SK-N-MC (cell line): ENCODE measurements at regions not wholly inside any gene's neighbourhood (a gene's known extent, or its start where the extent isn't known, plus 50 kb on each side); places are given as distances from the start of the nearest gene placed in this dataset.

Source experiments
- DNase-seq: peaks from one replicate; pipeline ENCODE4 v3.0.0-alpha.2; 2011; ENCODE audit warnings: low read depth, low spot score
- H3K27ac ChIP-seq: fragments of 200-600 bp; sonication (generic); 2 replicates; pipeline ENCODE4 v1.5.1; 2016; ENCODE audit warnings: mixed run types
- H3K36me3 ChIP-seq: fragments of 200-600 bp; sonication (generic); 2 replicates; pipeline ENCODE4 v1.6.1; 2017; ENCODE audit warnings: antibody characterized with exemption, low read length, mixed read lengths; ENCODE audit not compliant: insufficient read depth
- H3K4me3 ChIP-seq: fragments of 200-600 bp; sonication (generic); 2 replicates; pipeline ENCODE4 v1.5.1; 2016
- H3K9ac ChIP-seq: fragments of 200-600 bp; sonication (generic); 2 replicates; pipeline ENCODE4 v1.8.0; 2017; ENCODE audit warnings: mixed run types, mixed read lengths; ENCODE audit not compliant: insufficient read length
- H3K9me3 ChIP-seq: fragments of 200-600 bp; sonication (generic); 2 replicates; pipeline ENCODE4 v1.6.1; 2017; ENCODE audit warnings: low read depth, mild to moderate bottlenecking, antibody characterized with exemption, low read length, moderate library complexity, mixed read lengths
- EZH2 ChIP-seq: fragments of 200-600 bp; sonication (generic); IDR thresholded peaks from one replicate; pipeline ENCODE4 v1.6.1; 2017; ENCODE audit warnings: antibody characterized with exemption
- FOXP2 ChIP-seq: optimal IDR thresholded peaks from 2 replicates; pipeline ENCODE3; 2011; ENCODE audit warnings: mild to moderate bottlenecking, moderate library complexity; ENCODE audit not compliant: insufficient read depth; ENCODE audit errors: extremely low read length, control extremely low read depth
- POLR2AphosphoS5 ChIP-seq: IDR thresholded peaks from 2 replicates; pipeline ENCODE4 v1.6.1; 2012; ENCODE audit warnings: mild to moderate bottlenecking, low read depth, low read length, borderline replicate concordance

DNA sequence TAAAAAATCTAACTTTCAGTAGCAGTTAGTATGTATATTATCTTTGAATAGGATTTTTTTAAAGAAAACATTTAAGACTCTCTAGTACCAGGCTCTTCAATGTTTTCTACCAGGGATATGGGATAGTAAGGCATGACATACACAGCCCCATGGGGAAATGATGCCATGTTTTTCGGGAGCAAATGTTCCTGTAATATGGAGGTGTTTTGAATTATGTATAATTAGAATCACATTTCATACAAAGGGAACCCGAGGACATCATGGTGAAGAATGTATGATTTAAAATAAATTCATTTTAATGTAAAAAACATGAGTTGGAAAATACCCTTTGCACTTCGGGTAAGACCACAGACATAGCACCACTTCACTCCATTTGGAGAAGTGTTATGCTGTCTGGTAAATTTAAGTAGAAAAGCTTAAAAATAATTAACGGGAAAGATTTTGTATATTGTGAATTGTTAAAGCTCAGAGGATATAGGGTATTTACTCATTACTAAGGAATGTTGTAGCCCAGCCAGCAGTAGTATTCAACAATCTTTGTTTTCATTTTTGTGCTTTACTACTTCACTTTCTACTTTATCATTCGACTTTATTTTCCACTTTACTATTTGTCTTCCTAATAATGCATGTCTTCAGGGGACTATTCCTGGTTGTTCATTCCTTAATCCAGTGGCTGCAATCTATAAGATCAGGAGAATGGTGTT is 2050.7 kb downstream of the ARAP2 start:
- Histone ChIP-seq H3K27ac (no peak overlapping the region), H3K4me3 (no peak overlapping the region), H3K9ac (no peak overlapping the region), H3K9me3 (no peaks in the 10 kb centered on the region), H3K36me3 (no peaks in the 10 kb centered on the region)
- DNase-seq = no peak
- no peak for TF ChIP-seq POLR2AphosphoS5
- TF ChIP-seq FOXP2 = no peak
- no peak for TF ChIP-seq EZH2

DNA sequence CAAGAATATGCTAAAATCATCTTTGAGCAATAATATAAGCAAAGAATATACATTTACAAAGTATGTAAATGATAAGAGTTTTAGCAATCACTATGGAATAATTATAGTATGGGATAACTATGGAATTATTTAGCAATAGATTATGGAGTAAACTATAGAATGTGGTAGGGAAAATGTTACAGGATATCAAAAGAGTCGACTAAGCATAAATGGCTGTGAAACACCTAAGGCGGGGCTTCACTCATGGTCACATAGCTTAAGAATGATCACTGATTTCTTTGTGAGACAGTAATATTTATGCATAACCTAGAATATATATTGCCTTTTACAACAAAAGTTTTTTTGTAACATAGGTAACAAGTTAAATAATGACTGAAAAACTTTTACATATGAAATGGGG is 2049.7 kb downstream of the ARAP2 start:
- Histone ChIP-seq H3K36me3 (no peaks in the 10 kb centered on the region), H3K9ac (no peak overlapping the region), H3K9me3 (no peaks in the 10 kb centered on the region), H3K27ac (no peak overlapping the region), H3K4me3 (no peak overlapping the region)
- DNase-seq = no peak
- no peak for TF ChIP-seq EZH2
- TF ChIP-seq POLR2AphosphoS5 = no peak
- TF ChIP-seq FOXP2 = no peak

- TF ChIP-seq POLR2AphosphoS5 = no peak
- TF ChIP-seq FOXP2 = no peak
- TF ChIP-seq EZH2 = no peak
- no peaks in the 10 kb centered on the region for H3K36me3 ChIP-seq
- no peak overlapping the region for H3K4me3 ChIP-seq
- H3K27ac ChIP-seq = no peak overlapping the region
- no peak for DNase-seq
- no peak overlapping the region for H3K9ac ChIP-seq
- H3K9me3 ChIP-seq = no peaks in the 10 kb centered on the region
These were observed 2047.9 kb downstream of the ARAP2 start for GRCh38 chr4:34196375-34196774.

DNA sequence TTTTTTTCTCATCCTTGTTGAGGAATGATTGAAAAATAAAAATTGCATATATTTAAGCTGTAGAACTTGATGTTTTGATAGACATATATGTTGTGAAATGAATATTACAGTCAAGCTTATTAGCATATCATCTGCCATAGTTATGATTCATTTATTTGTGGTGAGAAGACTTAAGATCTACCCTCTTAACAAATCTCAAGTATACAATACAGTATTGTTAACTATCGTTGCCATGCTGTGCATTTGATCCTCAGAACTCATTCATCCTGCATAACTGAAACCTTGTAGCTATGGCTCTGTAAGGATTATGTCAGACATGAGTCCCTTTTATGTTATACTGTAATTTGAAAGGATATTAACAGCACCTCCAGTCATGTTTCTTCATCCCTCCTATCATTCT is 2045.3 kb downstream of the ARAP2 start:
- Histone ChIP-seq H3K9ac (no peak overlapping the region), H3K27ac (no peak overlapping the region), H3K36me3 (no peaks in the 10 kb centered on the region), H3K9me3 (no peaks in the 10 kb centered on the region), H3K4me3 (no peak overlapping the region)
- TF ChIP-seq POLR2AphosphoS5 = no peak
- no peak for TF ChIP-seq EZH2
- TF ChIP-seq FOXP2 = no peak
- no peak for DNase-seq

DNA sequence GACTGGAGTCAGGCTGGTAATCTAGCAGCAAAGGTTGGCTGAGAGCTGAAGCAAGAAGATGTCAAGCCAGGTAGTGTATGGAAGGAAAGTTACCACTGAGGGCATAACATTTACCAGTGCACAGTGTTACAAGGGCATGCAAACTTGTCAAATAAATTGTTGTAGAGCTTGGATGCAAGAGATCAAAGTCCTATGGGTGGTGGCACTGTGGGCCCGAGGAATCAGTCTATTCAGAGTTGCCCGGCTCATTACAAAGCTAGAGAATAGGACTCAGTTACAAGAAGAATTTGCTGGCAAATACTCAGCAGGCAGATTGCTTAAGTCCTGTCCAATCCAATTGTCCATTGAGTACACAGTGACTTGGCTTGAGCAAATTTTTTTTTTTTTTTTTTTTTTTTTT is 2043.8 kb downstream of the ARAP2 start:
- Histone ChIP-seq H3K27ac (no peak overlapping the region), H3K4me3 (no peak overlapping the region), H3K9ac (no peak overlapping the region), H3K9me3 (no peaks in the 10 kb centered on the region), H3K36me3 (no peaks in the 10 kb centered on the region)
- DNase-seq = no peak
- TF ChIP-seq POLR2AphosphoS5 = no peak
- TF ChIP-seq EZH2 = no peak
- TF ChIP-seq FOXP2 = no peak

DNA sequence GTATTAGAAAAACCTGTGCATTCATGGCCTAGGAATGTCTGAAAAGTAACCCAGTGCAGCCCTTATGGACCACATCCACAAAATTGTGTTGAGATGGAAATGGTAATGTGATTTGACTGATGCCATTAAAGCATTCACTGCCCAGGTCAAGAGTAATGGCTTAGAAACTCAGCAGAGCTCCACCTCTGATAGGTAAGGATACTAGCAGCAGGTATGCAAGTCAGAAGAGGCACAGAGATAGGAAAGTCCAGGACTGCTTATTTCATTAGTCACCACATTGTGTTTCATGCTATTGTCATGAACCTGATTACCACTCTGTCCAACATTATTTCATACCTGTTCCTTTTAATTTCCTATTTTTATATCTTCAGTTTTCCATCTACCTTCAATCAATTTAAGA is 2042.2 kb downstream of the ARAP2 start:
- Histone ChIP-seq H3K9me3 (no peaks in the 10 kb centered on the region), H3K4me3 (no peak overlapping the region), H3K36me3 (no peaks in the 10 kb centered on the region), H3K9ac (no peak overlapping the region), H3K27ac (no peak overlapping the region)
- no peak for DNase-seq
- TF ChIP-seq POLR2AphosphoS5 (no peak), FOXP2 (no peak), EZH2 (no peak)

DNA sequence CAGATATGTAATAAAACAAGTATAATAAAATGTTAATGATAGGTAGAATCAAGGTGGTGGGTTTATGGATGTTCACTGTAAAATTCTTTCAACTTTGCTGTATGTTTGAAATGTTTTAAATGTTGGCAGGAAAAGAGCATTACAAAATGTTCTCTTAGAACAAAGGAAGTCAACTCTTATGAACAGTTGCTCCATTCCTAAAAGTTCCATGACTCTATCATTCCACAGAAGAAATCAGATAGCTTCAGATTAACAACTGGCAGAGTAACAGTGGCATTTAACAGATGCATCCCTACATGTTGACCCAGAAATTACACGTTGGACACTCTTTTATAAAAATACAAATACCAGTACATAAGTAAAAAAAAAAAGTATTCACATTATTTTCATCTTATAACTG is 2023.7 kb downstream of the ARAP2 start:
- H3K9ac ChIP-seq = no peak overlapping the region
- no peaks in the 10 kb centered on the region for H3K9me3 ChIP-seq
- H3K36me3 ChIP-seq = no peaks in the 10 kb centered on the region
- H3K4me3 ChIP-seq = no peak overlapping the region
- no peak overlapping the region for H3K27ac ChIP-seq
- TF ChIP-seq POLR2AphosphoS5 = no peak
- TF ChIP-seq EZH2 = no peak
- no peak for TF ChIP-seq FOXP2
- DNase-seq = no peak

- TF ChIP-seq POLR2AphosphoS5 (no peak), FOXP2 (no peak), EZH2 (no peak)
- DNase-seq = no peak
- Histone ChIP-seq H3K9me3 (no peaks in the 10 kb centered on the region), H3K9ac (no peak overlapping the region), H3K4me3 (no peak overlapping the region), H3K36me3 (no peaks in the 10 kb centered on the region), H3K27ac (no peak overlapping the region)
These were observed 2022.3 kb downstream of the ARAP2 start for GRCh38 chr4:34221986-34222385.

GRCh38 chr4:34236118-34236517 is 2008.2 kb downstream of the ARAP2 start:
- no peak for DNase-seq
- Histone ChIP-seq H3K9me3 (no peaks in the 10 kb centered on the region), H3K36me3 (no peaks in the 10 kb centered on the region), H3K9ac (no peak overlapping the region), H3K4me3 (no peak overlapping the region), H3K27ac (no peak overlapping the region)
- TF ChIP-seq EZH2 (no peak), FOXP2 (no peak), POLR2AphosphoS5 (no peak)
